ENCODE measurements at regions not wholly inside any gene's neighbourhood (a gene's known extent, or its start where the extent isn't known, plus 50 kb on each side); places are given as distances from the start of the nearest gene placed in this dataset.

- no peaks in the 10 kb centered on the region for H3K79me2 ChIP-seq (ENCODE audit: insufficient read depth, low read length)
- no peaks in the 10 kb centered on the region for H3K4me1 ChIP-seq (ENCODE audit: control insufficient read depth in 1 of 2, insufficient read depth in 2 of 2, low read length in 2 of 2)
- H3K4me2 ChIP-seq (ENCODE audit: low read length): no peak overlapping the region
- ChIA-PET CTCF (no interaction called here), POLR2A (no interaction called here), RAD21 (ENCODE audit: low non-redundant PET in 1 of 2, low total read pairs in 2 of 2, uncharacterized antibody in 2 of 2, unreplicated experiment in 2 of 2) (no interaction called here)
- TF ChIP-seq, protein P1, sequence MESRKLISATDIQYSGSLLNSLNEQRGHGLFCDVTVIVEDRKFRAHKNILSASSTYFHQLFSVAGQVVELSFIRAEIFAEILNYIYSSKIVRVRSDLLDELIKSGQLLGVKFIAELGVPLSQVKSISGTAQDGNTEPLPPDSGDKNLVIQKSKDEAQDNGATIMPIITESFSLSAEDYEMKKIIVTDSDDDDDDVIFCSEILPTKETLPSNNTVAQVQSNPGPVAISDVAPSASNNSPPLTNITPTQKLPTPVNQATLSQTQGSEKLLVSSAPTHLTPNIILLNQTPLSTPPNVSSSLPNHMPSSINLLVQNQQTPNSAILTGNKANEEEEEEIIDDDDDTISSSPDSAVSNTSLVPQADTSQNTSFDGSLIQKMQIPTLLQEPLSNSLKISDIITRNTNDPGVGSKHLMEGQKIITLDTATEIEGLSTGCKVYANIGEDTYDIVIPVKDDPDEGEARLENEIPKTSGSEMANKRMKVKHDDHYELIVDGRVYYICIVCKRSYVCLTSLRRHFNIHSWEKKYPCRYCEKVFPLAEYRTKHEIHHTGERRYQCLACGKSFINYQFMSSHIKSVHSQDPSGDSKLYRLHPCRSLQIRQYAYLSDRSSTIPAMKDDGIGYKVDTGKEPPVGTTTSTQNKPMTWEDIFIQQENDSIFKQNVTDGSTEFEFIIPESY (IDR thresholded peaks at IDR 0.05; ENCODE audit: extremely low read depth, insufficient replicate concordance, low read length): no peak
- TF ChIP-seq REST (IDR thresholded peaks at IDR 0.05; ENCODE audit: low read depth): no peak
- TF ChIP-seq FOSL1 (IDR thresholded peaks at IDR 0.05; ENCODE audit: low read depth): no peak
- TF ChIP-seq POLR2A (IDR thresholded peaks at IDR 0.05; ENCODE audit: borderline replicate concordance, extremely low read depth, insufficient read depth, insufficient read length): no peak
- no peak for TF ChIP-seq JUND (IDR thresholded peaks at IDR 0.05)
- no peak for TF ChIP-seq YY1 (IDR thresholded peaks at IDR 0.05; ENCODE audit: extremely low read depth, insufficient replicate concordance, low read depth, low read length)
- H3K36me3 ChIP-seq (ENCODE audit: control insufficient read depth in 1 of 2, insufficient read depth in 2 of 2, low read length in 2 of 2): no peaks in the 10 kb centered on the region
- no peak for DNase-seq (ENCODE audit: low read depth, low spot score)
- intact Hi-C loops (cut with micrococcal nuclease): loop anchor here (5.0 kb wide), 1 partner anchor 1571 kb away; no protein-coding TSS in a partner anchor
- no peak overlapping the region for H3K4me3 ChIP-seq (replicated peaks in 1 of 2; ENCODE audit: low read depth in 1 of 2, low read length in 2 of 2)
- H3K27me3 ChIP-seq (ENCODE audit: insufficient read depth, low read length): peaks cover 7% of the 10 kb centered on the region; the same call in 1 of the 2 replicates
- no peak overlapping the region for H2AFZ ChIP-seq (ENCODE audit: low read depth, low read length, poor library complexity, severe bottlenecking)
- H3K9me3 ChIP-seq (ENCODE audit: control insufficient read depth in 1 of 2, insufficient read depth in 1 of 2, low read depth in 1 of 2, low read length in 2 of 2): no peaks in the 10 kb centered on the region
- no peak overlapping the region for H3K27ac ChIP-seq (ENCODE audit: low read depth, low read length)
- no peak overlapping the region for H3K9ac ChIP-seq (ENCODE audit: low read length)
- H4K20me1 ChIP-seq (ENCODE audit: insufficient read depth): no peaks in the 10 kb centered on the region
- H3K9me2 ChIP-seq (ENCODE audit: insufficient read depth): no peaks in the 10 kb centered on the region
- no peak for ATAC-seq
- no TSS peak for BruUV-seq (replicated peaks)
Measured at GRCh38 chr2:7116511-7116910, 199.3 kb downstream of the RNF144A start.
